ENCODE measurements at regions not wholly inside any gene's neighbourhood (a gene's known extent, or its start where the extent isn't known, plus 50 kb on each side); places are given as distances from the start of the nearest gene placed in this dataset.

GRCh38 chrX:112536544-112536943 is 143.2 kb downstream of the LHFPL1 start:
- TF ChIP-seq, protein P1, sequence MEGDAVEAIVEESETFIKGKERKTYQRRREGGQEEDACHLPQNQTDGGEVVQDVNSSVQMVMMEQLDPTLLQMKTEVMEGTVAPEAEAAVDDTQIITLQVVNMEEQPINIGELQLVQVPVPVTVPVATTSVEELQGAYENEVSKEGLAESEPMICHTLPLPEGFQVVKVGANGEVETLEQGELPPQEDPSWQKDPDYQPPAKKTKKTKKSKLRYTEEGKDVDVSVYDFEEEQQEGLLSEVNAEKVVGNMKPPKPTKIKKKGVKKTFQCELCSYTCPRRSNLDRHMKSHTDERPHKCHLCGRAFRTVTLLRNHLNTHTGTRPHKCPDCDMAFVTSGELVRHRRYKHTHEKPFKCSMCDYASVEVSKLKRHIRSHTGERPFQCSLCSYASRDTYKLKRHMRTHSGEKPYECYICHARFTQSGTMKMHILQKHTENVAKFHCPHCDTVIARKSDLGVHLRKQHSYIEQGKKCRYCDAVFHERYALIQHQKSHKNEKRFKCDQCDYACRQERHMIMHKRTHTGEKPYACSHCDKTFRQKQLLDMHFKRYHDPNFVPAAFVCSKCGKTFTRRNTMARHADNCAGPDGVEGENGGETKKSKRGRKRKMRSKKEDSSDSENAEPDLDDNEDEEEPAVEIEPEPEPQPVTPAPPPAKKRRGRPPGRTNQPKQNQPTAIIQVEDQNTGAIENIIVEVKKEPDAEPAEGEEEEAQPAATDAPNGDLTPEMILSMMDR (IDR thresholded peaks at IDR 0.05; ENCODE audit: control extremely low read depth, extremely low read depth), result no peak
- no peaks in the 10 kb centered on the region for H3K4me1 ChIP-seq (ENCODE audit: control insufficient read depth in 5 of 5, insufficient read depth in 5 of 5, low read length in 5 of 5)
- H3K36me3 ChIP-seq (ENCODE audit: control insufficient read depth in 4 of 4, insufficient read depth in 4 of 4, low read length in 4 of 4), result no peaks in the 10 kb centered on the region
- H3K9me3 ChIP-seq (ENCODE audit: control insufficient read depth in 4 of 4, insufficient read depth in 3 of 4, low read length in 3 of 4), result peaks cover 0 to 2% (median 0%) of the 10 kb centered on the region in 4 donors
- H3K9ac ChIP-seq (ENCODE audit: insufficient read depth in 1 of 2, low read length in 2 of 2), result no peak overlapping the region
- H3K4me3 ChIP-seq, result no peak overlapping the region
- ATAC-seq (ENCODE audit: insufficient read depth, low FRiP score), result no peak
- WGBS, 2 donors, result 41 to 55% methylated on average over 2 of the region's 2 CpGs
- H3K27ac ChIP-seq (ENCODE audit: low read depth in 1 of 2, low read length in 1 of 2), result no peak overlapping the region
- H3K27me3 ChIP-seq (ENCODE audit: control insufficient read depth in 3 of 3, insufficient read depth in 3 of 3, low read length in 2 of 3), result peaks cover 0 to 15% (median 6%) of the 10 kb centered on the region in 3 donors
- DNase-seq, result no peak

- Histone ChIP-seq H3K9ac (ENCODE audit: insufficient read depth in 1 of 2, low read length in 2 of 2) (no peak overlapping the region), H3K27ac (ENCODE audit: low read depth in 1 of 2, low read length in 1 of 2) (no peak overlapping the region), H3K9me3 (ENCODE audit: control insufficient read depth in 4 of 4, insufficient read depth in 3 of 4, low read length in 3 of 4) (peaks cover 0 to 2% (median 0%) of the 10 kb centered on the region in 4 donors), H3K36me3 (ENCODE audit: control insufficient read depth in 4 of 4, insufficient read depth in 4 of 4, low read length in 4 of 4) (no peaks in the 10 kb centered on the region), H3K27me3 (ENCODE audit: control insufficient read depth in 3 of 3, insufficient read depth in 3 of 3, low read length in 2 of 3) (peaks cover 0 to 20% (median 0%) of the 10 kb centered on the region in 3 donors), H3K4me1 (ENCODE audit: control insufficient read depth in 5 of 5, insufficient read depth in 5 of 5, low read length in 5 of 5) (no peaks in the 10 kb centered on the region), H3K4me3 (no peak overlapping the region)
- DNase-seq (no peak), ATAC-seq (ENCODE audit: insufficient read depth, low FRiP score) (no peak)
- TF ChIP-seq, protein P1 (IDR thresholded peaks at IDR 0.05; ENCODE audit: control extremely low read depth, extremely low read depth), result no peak
These were observed 151.8 kb downstream of the LHFPL1 start for GRCh38 chrX:112527903-112528302.

DNA sequence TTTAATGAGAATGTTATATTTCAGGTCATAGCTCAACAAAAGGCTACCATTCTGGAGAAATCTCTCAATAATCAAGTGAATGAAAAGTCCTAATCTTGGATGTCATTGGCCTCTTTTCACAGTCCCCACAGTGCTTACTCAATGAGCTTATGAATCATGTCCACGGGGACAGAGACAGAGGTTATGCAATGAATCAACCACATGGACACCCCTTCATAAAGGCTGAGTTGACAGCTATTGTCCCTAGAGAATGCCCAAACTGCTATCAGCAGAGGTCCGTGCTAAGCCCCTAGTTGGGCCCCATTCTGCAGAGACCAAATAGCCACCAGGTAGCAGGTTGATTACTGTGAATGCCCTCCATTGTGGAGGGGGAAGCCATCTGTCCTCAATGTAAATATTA is 158.1 kb downstream of the LHFPL1 start:
- DNase-seq (no peak), ATAC-seq (ENCODE audit: insufficient read depth, low FRiP score) (no peak)
- peaks cover 0 to 18% (median 5%) of the 10 kb centered on the region in 3 donors for H3K27me3 ChIP-seq (ENCODE audit: control insufficient read depth in 3 of 3, insufficient read depth in 3 of 3, low read length in 2 of 3)
- TF ChIP-seq, protein P1 (IDR thresholded peaks at IDR 0.05; ENCODE audit: control extremely low read depth, extremely low read depth), result no peak
- no peak overlapping the region for H3K9ac ChIP-seq (ENCODE audit: insufficient read depth in 1 of 2, low read length in 2 of 2)
- no peaks in the 10 kb centered on the region for H3K36me3 ChIP-seq (ENCODE audit: control insufficient read depth in 4 of 4, insufficient read depth in 4 of 4, low read length in 4 of 4)
- 59 to 75% methylated on average over 2 of the region's 2 CpGs for WGBS, 2 donors
- H3K9me3 ChIP-seq (ENCODE audit: control insufficient read depth in 4 of 4, insufficient read depth in 3 of 4, low read length in 3 of 4), result peaks cover 0 to 2% (median 0%) of the 10 kb centered on the region in 4 donors
- H3K4me1 ChIP-seq (ENCODE audit: control insufficient read depth in 5 of 5, insufficient read depth in 5 of 5, low read length in 5 of 5), result no peaks in the 10 kb centered on the region
- H3K4me3 ChIP-seq, result no peak overlapping the region
- no peak overlapping the region for H3K27ac ChIP-seq (ENCODE audit: low read depth in 1 of 2, low read length in 1 of 2)

DNA sequence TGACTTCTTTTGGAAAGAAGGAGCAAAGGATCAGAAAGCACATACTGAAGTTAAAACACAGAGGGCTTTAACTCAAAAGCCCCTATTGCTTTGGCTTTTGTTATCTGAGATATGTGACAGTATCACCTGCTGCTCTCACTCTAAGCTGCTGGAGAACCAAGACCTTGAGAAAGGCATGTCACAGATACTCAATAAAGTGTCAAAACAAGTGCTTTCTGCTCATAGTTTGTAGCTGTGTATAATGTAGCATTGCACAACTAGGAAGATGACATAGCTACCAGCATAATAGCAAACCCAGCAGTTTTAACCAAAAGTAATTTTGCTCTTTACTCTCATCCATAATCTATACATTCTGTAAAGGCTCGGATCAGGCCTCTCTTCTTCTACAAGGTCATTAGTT is 159.6 kb downstream of the LHFPL1 start:
- peaks cover 0 to 3% (median 1%) of the 10 kb centered on the region in 4 donors for H3K9me3 ChIP-seq (ENCODE audit: control insufficient read depth in 4 of 4, insufficient read depth in 3 of 4, low read length in 3 of 4)
- ATAC-seq (ENCODE audit: insufficient read depth, low FRiP score), result no peak
- no peak overlapping the region for H3K9ac ChIP-seq (ENCODE audit: insufficient read depth in 1 of 2, low read length in 2 of 2)
- H3K4me3 ChIP-seq, result no peak overlapping the region
- H3K4me1 ChIP-seq (ENCODE audit: control insufficient read depth in 5 of 5, insufficient read depth in 5 of 5, low read length in 5 of 5), result no peaks in the 10 kb centered on the region
- H3K27ac ChIP-seq (ENCODE audit: low read depth in 1 of 2, low read length in 1 of 2), result no peak overlapping the region
- 67 to 87% methylated on average over 1 of the region's 1 CpG for WGBS, 2 donors
- TF ChIP-seq, protein P1 (IDR thresholded peaks at IDR 0.05; ENCODE audit: control extremely low read depth, extremely low read depth), result no peak
- no peaks in the 10 kb centered on the region for H3K36me3 ChIP-seq (ENCODE audit: control insufficient read depth in 4 of 4, insufficient read depth in 4 of 4, low read length in 4 of 4)
- H3K27me3 ChIP-seq (ENCODE audit: control insufficient read depth in 3 of 3, insufficient read depth in 3 of 3, low read length in 2 of 3), result peaks cover 0 to 13% (median 5%) of the 10 kb centered on the region in 3 donors
- DNase-seq, result no peak
